Fibroblast of peridontal ligament (primary cell): ENCODE measurements at regions not wholly inside any gene's neighbourhood (a gene's known extent, or its start where the extent isn't known, plus 50 kb on each side); places are given as distances from the start of the nearest gene placed in this dataset.

ENCODE experiments used
- DNase-seq: peaks from one replicate; pipeline ENCODE4 v3.0.0-alpha.2; 2010; ENCODE audit errors: extremely low read depth

DNA sequence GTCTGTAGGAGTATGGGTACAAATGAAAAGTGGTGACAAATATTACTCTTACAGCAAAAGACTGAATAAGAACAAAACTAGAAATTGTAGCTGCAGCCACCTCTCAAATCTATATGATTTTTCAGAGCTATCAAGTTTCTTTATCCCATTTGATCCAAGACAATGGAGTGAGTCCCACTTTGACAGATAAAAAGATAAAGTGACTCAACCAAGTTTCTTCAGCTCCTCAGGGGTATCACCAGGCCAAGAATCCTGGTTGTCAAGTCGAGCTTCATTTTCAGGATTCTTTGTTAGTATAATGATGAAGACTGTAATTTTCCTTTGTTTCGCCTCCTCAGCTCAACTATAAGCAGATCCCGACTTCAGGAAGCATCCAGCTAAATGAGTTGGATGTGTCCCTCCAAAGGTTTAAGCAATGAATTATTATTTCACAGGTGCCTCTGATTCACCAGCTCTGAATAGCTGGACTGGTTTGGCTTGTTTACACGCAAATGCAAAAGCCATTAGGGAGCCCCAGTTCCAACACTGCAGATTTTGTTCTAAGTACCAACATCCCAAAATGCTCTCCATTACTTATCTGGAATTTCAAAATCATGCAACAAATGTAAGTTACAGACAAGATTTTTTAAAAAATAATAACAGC is 238.9 kb downstream of the MAFB start:
- no peak for DNase-seq

DNA sequence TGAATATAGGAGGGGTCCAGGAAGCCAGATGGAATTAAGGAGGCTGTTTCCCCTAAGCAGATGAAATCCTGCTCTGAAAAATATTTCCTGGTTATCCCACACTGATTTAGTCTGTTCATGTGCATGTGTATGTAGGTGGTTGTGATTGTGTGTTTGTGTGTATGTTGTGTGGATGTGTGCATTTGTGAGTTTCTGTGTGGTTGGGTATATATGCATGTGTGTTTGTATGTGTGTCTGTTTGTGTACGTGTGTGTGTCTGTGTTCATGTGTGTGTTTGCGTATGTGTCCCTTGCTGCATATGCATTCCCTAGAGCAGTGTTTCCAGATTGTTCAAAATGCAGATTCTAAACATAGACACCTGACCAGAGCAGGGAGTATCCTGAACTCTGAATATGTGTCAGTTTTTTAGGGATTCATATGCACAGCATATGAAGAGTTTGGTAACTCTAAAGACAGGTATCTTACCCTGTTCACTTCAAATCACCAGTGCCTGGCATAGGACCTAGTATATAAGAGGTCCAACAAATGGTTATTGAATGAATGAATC is 239.8 kb downstream of the MAFB start:
- DNase-seq, result no peak

DNA sequence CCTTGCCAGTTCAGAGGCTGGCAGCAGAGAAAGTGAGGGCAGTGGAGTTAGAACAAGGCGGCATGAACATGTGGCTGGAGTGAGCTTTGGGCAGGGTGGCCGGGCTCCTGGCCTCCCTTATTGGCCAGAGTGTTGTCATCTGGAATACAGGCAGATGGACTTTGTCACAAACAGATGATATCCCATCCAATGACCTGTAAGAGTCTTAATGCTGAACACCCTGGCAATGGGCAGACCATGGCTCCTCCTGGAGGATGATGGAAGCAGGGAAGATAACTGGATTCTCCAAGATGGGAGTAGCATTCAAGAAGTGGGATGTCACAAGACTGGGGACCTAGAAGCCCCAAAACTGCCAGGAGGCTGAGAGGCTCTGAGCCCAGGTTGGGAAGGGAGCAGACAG is 242.1 kb downstream of the MAFB start:
- no peak for DNase-seq

- no peak for DNase-seq
These were observed 244.5 kb downstream of the MAFB start for GRCh38 chr20:40444516-40444915.

DNA sequence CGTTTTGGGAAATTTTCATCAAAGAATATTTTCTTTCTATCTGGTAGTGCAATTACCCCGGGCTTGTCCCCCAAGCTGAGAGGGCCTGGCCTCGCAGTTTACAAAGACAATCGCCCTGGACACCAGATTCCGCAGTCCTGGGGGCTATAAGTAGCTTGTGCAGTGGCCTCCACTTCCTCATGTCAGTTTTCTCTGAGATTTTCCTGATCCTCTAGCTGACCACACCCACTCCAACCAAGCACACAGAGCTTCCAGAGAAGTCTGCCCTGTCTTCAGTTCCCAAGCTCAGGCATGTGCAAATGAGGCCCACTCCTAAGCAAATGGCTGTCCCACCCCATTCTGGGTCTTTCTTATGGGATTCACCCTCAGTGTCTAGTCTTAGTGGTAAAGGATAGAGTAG is 245.3 kb downstream of the MAFB start:
- no peak for DNase-seq

DNA sequence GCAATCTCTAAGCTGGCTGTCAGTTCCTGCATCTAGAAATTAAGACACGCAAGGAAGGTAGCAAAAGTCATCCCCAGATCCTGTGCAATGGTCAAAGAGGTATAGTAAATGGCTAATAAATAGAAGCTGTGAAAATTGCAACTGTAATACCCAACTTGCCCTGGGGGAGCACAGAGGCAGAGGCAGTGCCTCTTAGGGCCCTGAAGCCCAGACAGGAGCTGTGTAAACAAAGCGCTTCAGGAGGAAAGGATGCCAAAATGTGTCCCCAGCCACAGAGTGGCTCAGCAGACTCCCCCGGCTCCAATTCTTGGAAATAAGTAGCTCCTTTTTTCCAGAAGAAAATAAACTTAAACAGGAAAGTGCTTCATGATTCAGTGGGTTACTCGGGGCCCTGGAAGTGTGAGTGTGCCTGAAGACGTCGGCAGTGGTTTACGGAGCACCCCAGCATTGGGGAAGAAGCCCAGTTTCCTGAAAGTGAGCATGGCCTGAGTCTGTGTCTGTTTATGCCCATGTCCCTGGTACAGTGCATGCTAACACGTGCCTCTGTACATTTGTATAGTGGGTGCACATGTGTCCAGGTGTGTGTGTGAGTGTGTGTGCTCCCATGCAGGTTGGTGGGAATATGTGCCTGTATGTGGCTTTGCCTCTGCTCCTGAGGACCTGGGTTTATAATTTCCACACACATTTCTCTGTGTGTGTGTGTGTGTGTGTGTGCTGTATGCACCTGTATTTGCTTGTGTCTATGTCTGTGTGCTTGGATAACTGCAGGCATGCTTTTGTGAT is 246.7 kb downstream of the MAFB start:
- DNase-seq, result peak; percentile 10

- no peak for DNase-seq
These were observed 247.3 kb downstream of the MAFB start for GRCh38 chr20:40441771-40442170.

DNA sequence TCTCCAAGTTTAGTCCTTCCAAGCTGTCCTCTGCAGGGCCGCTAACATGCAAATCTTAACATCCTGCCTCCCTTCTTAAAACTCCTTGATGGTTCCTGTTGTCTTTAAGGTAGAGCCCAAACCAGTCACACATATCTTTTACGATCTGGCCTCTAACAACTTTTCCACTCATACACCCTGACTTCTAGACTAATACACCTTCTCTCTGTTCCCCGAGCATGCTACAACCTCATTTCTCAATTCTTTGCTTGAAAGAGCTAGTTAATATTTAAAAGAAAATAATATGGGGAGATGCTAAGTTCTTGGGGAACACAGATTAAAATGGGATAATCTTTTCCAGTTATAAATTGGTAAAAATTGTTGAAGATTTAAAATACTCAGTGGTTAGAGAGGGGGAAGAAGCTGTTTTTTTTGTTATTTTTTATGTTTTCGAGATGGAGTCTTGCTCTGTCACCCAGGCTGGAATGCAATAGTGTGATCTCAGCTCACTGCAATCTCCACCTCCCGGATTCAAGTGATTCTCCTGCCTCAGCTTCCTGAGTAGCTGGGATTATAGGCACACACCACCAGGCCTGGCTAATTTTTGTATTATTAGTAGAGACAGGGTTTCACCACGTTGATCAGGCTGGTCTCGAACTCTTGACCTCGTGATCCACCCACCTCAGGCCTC is 250.7 kb downstream of the MAFB start:
- no peak for DNase-seq

- DNase-seq, result no peak
These were observed 253.0 kb downstream of the MAFB start for GRCh38 chr20:40436011-40436410.

- DNase-seq, result no peak
These were observed 253.7 kb downstream of the MAFB start for GRCh38 chr20:40435146-40435895.

DNA sequence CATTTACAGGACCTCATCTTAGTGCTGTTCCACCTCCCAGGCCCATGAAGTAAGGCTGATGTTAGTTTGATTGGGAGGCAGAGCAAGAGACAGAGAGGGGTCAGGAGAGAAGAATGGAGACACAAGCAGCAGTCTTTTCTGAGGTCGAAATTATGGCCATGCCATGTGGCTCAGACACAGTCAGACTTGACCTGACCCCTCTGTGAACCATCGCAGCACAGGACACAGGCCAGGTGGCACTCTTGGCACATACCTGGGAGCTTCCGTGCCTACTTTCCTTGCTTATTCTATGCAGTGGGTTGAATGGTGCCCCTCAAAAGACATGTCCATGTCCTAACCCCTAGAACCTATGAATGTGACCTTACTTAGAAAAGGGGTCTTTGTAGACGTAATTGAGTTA is 254.9 kb downstream of the MAFB start:
- DNase-seq, result no peak

DNA sequence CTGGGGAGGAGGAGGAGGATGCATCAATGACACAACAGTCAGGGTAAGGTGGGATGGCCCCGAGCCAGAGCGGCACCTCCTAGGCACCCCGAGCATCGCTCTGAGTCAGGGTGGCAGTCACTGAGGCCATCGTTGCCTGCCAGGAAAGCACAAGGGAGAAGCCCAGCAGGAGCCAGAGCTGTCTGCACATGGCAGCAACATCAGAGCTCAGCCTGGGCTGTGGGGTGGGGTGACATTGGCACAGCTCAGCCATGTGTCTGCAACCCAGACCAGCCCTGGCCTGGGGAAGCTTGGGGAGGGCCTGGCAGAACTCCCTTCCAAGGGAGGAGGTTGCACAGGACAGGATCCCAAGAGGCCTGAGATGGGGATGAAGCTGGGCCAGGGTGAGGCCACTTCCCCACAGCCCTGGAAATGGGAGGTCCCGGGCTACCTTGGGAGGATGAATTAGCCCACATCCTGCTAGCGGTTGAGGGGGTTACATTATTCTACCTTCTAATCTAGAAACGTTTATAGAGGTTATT is 255.6 kb downstream of the MAFB start:
- no peak for DNase-seq

- DNase-seq, result no peak
These were observed 257.4 kb downstream of the MAFB start for GRCh38 chr20:40431611-40432010.

DNA sequence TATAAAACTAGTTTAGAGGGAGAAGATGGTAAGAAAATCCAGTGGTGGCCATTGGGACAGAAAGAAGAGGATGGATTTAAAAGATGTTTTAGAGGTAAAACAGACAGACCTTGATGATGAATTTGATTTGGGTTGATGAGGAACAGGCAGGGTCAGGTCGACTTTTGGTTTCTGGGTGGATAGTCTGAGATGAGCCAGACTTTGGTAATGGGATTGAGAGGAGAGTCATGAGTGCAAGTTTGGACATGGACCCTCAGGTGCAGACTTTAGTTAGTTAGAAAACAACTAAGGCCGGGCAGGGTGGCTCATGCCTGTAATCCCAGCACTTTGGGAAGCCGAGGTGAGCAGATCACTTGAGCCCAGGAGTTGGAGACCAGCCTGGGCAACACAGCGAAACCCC is 257.9 kb downstream of the MAFB start:
- no peak for DNase-seq

GRCh38 chr20:40427026-40427425 is 262.0 kb downstream of the MAFB start:
- no peak for DNase-seq

GRCh38 chr20:40424695-40425094 is 264.3 kb downstream of the MAFB start:
- no peak for DNase-seq

DNA sequence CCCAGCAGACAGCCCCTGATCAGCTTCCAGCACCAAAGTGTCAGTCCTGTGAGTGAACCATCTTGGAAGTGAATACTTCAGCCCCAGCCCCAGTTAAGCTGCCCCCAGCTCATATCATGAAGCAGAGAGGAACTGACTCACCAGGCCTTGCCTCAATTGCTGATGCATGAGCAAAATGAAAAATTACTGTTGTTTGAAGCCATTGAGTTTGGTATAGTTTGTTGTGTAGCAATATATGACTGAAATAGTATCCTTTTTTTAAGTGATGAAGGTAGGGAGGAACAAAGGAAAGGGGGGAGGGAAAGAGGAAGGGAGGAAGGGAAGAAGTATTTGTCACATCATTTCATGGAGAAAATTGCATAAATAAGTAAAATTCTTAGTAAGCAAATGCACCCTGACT is 266.4 kb downstream of the MAFB start:
- DNase-seq, result no peak

DNA sequence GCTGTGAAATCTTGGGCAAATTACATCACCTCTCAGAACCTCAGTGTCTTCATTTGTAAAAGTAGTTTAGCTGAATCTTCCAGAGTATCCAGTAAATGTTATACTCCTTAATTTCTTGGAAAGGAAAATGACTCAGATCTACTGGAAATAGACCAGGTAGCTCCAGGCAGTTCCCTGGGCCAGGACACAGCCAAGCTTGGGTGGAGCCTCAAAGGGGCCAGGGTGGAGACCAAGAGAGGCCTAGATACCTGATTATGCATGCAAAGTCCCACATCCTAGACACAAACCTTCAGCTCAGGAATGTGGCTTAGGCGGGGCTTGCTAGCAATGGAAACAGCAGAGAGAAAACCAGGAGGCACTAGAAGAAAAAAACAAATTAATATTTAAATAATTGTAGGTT is 272.8 kb downstream of the MAFB start:
- DNase-seq, result no peak

- DNase-seq, result no peak
These were observed 274.0 kb downstream of the MAFB start for GRCh38 chr20:40414843-40415615.

GRCh38 chr20:40410028-40410427 is 279.0 kb downstream of the MAFB start:
- no peak for DNase-seq

DNA sequence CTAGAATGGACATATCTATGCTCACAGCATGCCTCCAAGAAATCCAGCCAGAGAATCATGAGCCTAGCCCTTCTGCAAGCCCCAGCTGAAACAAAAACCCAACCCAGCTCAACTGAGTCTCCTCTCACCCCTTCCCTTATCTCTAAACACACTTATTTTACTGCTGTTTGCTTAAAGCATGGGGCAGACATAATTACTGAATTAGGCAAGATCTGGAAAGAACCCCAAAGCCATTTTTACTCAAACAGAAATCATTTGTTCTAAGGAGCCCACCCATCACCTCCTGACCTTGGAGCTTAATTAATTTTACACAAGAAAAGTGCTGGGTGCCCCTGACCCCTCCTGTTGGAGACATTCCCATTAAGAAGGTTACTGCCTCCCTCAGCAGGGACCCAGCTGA is 291.6 kb downstream of the MAFB start:
- DNase-seq, result no peak
